IMR-90 (cell line): ENCODE measurements at regions not wholly inside any gene's neighbourhood (a gene's known extent, or its start where the extent isn't known, plus 50 kb on each side); places are given as distances from the start of the nearest gene placed in this dataset.
A peak's percentile ranks its signal among the peaks of the same experiment; 100 is the strongest.

Experiments used
- ATAC-seq: fragments of 200-7000 bp; cut with Tn5 transposase; 2 replicates; pipeline ENCODE4 v1.9.1; 2020; ENCODE audit warnings: low read depth, mild to moderate bottlenecking, moderate library complexity
- BruUV-seq: library from RNA; stranded (reverse); fragments of 400-500 nt; replicated peaks from 2 replicates; lab custom pipeline; 2021; lab: Mats Ljungman, UMichigan
- CTCF ChIA-PET: fragments of 300-600 bp; formaldehyde crosslinking; extraction: SDS; loops from one replicate; lab custom pipeline; 2021; ENCODE audit warnings: antibody characterized with exemption; lab: Yijun Ruan, JAX
- POLR2A ChIA-PET: fragments of 300-600 bp; sonication (Branson Sonifier 250); formaldehyde crosslinking; loops from one replicate; lab custom pipeline; 2022; ENCODE audit warnings: antibody characterized with exemption; ENCODE audit not compliant: unreplicated experiment; lab: Charles Lee
- DNase-seq: peaks from one replicate; pipeline ENCODE4 v3.0.0; 2013
- H2AFZ ChIP-seq: replicated peaks from 2 replicates; pipeline ENCODE3; 2013; ENCODE audit warnings: low read length, mild to moderate bottlenecking; ENCODE audit not compliant: poor library complexity
- H2AK5ac ChIP-seq: 2 replicates; pipeline ENCODE4 v1.6.1; 2013; ENCODE audit warnings: low read depth, low read length, inconsistent platforms
- H2AK9ac ChIP-seq: replicated peaks from 2 replicates; pipeline ENCODE3; 2013; ENCODE audit warnings: mild to moderate bottlenecking, low read depth, low read length, moderate library complexity; ENCODE audit not compliant: poor library complexity
- H2BK120ac ChIP-seq: 2 replicates; pipeline ENCODE4 v1.6.1; 2013; ENCODE audit warnings: low read depth, low read length, inconsistent platforms
- H2BK15ac ChIP-seq: 3 replicates; pipeline ENCODE4 v1.6.1; 2013; ENCODE audit warnings: low read depth, low read length, inconsistent platforms
- H2BK20ac ChIP-seq: 2 replicates; pipeline ENCODE4 v1.6.1; 2013; ENCODE audit warnings: low read depth, mild to moderate bottlenecking, inconsistent platforms, low read length, moderate library complexity
- H2BK5ac ChIP-seq: 2 replicates; pipeline ENCODE4 v1.6.1; 2013; ENCODE audit warnings: mild to moderate bottlenecking, low read depth, low read length, inconsistent platforms; ENCODE audit not compliant: poor library complexity, severe bottlenecking
- H3K14ac ChIP-seq: replicated peaks from 2 replicates; pipeline ENCODE4 v1.6.1; 2013; ENCODE audit warnings: low read depth, low read length, inconsistent platforms
- H3K18ac ChIP-seq: 2 replicates; pipeline ENCODE4 v1.6.1; 2013; ENCODE audit warnings: low read depth, low read length, control low read depth
- H3K23ac ChIP-seq: 2 replicates; pipeline ENCODE4 v1.6.1; 2013; ENCODE audit warnings: low read depth, low read length, inconsistent platforms
- H3K27ac ChIP-seq: 2 replicates; pipeline ENCODE4 v1.5.1; 2013; ENCODE audit warnings: mild to moderate bottlenecking, control low read depth, low read length; ENCODE audit not compliant: insufficient read depth
- H3K27me3 ChIP-seq: 2 replicates; pipeline ENCODE4 v1.6.1; 2013; ENCODE audit warnings: low read length; ENCODE audit not compliant: control insufficient read depth, insufficient read depth
- H3K36me3 ChIP-seq: 2 replicates; pipeline ENCODE4 v1.6.1; 2013; ENCODE audit warnings: low read length, mixed read lengths; ENCODE audit not compliant: control insufficient read depth, insufficient read depth
- H3K4ac ChIP-seq: 2 replicates; pipeline ENCODE4 v1.6.1; 2013; ENCODE audit warnings: low read depth, low read length, inconsistent platforms
- H3K4me1 ChIP-seq: 2 replicates; pipeline ENCODE4 v1.6.1; 2013; ENCODE audit warnings: low read length, mixed read lengths; ENCODE audit not compliant: control insufficient read depth, insufficient read depth
- H3K4me2 ChIP-seq: 2 replicates; pipeline ENCODE4 v1.6.1; 2013; ENCODE audit warnings: low read depth, mild to moderate bottlenecking, control low read depth, low read length, moderate library complexity
- H3K4me3 ChIP-seq: 2 replicates; pipeline ENCODE4 v1.5.1; 2013; ENCODE audit warnings: low read depth, mild to moderate bottlenecking, control low read depth, low read length, moderate library complexity; ENCODE audit not compliant: insufficient read depth
- H3K56ac ChIP-seq: 2 replicates; pipeline ENCODE4 v1.6.1; 2013; ENCODE audit warnings: low read length, inconsistent platforms; ENCODE audit not compliant: insufficient read depth; ENCODE audit errors: extremely low read depth
- H3K79me1 ChIP-seq, 2 experiments: 2 replicates each; pipeline ENCODE4 v1.6.1; 2013; ENCODE audit warnings: low read length in 2 of 2, inconsistent platforms in 1 of 2, low read depth in 1 of 2
- H3K9ac ChIP-seq: 2 replicates; pipeline ENCODE4 v1.6.1; 2013; ENCODE audit warnings: low read depth, low read length, control low read depth
- H3K9me1 ChIP-seq: 2 replicates; pipeline ENCODE4 v1.6.1; 2013; ENCODE audit warnings: low read length, inconsistent platforms; ENCODE audit not compliant: insufficient read depth
- H3K9me3 ChIP-seq: 2 replicates; pipeline ENCODE4 v1.6.1; 2013; ENCODE audit warnings: low read length; ENCODE audit not compliant: control insufficient read depth, insufficient read depth
- H4K20me1 ChIP-seq: 2 replicates; pipeline ENCODE4 v1.6.1; 2013; ENCODE audit warnings: low read length, inconsistent platforms; ENCODE audit not compliant: insufficient read depth
- H4K5ac ChIP-seq: 2 replicates; pipeline ENCODE4 v1.6.1; 2013; ENCODE audit warnings: mild to moderate bottlenecking, low read depth, low read length, control low read depth
- H4K8ac ChIP-seq, 2 experiments: 2 replicates each; pipeline ENCODE4 v1.6.1; 2013; ENCODE audit warnings: low read depth in 2 of 2, low read length in 2 of 2, control low read depth in 1 of 2, inconsistent platforms in 1 of 2
- H4K91ac ChIP-seq: 2 replicates; pipeline ENCODE4 v1.6.1; 2013; ENCODE audit warnings: low read depth, low read length, inconsistent platforms; ENCODE audit not compliant: insufficient read depth
- BHLHE40 ChIP-seq: fragments of 150-350 bp; IDR thresholded peaks from 2 replicates; pipeline ENCODE4 v1.6.1; 2016; ENCODE audit warnings: mild to moderate bottlenecking, low read depth, low read length
- CEBPB ChIP-seq: IDR thresholded peaks from 2 replicates; pipeline ENCODE4 v1.6.1; 2012; ENCODE audit warnings: low read depth, low read length, improper control_type of control experiment
- CHD1 ChIP-seq: IDR thresholded peaks from 2 replicates; pipeline ENCODE4 v1.6.1; 2012; ENCODE audit warnings: low read depth, low read length, improper control_type of control experiment
- ELK1 ChIP-seq: fragments of 150-350 bp; IDR thresholded peaks from 2 replicates; pipeline ENCODE4 v1.6.1; 2016; ENCODE audit warnings: low read depth, mild to moderate bottlenecking, low read length, moderate library complexity, borderline replicate concordance
- FOS ChIP-seq: fragments of 150-350 bp; IDR thresholded peaks from 2 replicates; pipeline ENCODE4 v1.6.1; 2016; ENCODE audit warnings: low read depth, low read length
- MAFK ChIP-seq: IDR thresholded peaks from 2 replicates; pipeline ENCODE4 v1.6.1; 2012; ENCODE audit warnings: low read depth, low read length, improper control_type of control experiment
- MAZ ChIP-seq: IDR thresholded peaks from 2 replicates; pipeline ENCODE4 v1.6.1; 2012; ENCODE audit warnings: low read depth, mild to moderate bottlenecking, low read length, improper control_type of control experiment, moderate library complexity, borderline replicate concordance
- MXI1 ChIP-seq: IDR thresholded peaks from 2 replicates; pipeline ENCODE4 v1.6.1; 2012; ENCODE audit warnings: low read depth, mild to moderate bottlenecking, low read length, moderate library complexity, borderline replicate concordance
- NFE2L2 ChIP-seq: fragments of 150-350 bp; IDR thresholded peaks from 2 replicates; pipeline ENCODE4 v1.6.1; 2016; ENCODE audit warnings: low read depth, mild to moderate bottlenecking, low read length
- POLR2A ChIP-seq: IDR thresholded peaks from 2 replicates; pipeline ENCODE4 v1.6.1; 2012; ENCODE audit warnings: mild to moderate bottlenecking, low read depth, low read length
- RAD21 ChIP-seq: IDR thresholded peaks from 2 replicates; pipeline ENCODE4 v1.6.1; 2012; ENCODE audit warnings: low read length, improper control_type of control experiment
- RCOR1 ChIP-seq: IDR thresholded peaks from 2 replicates; pipeline ENCODE4 v1.6.1; 2012; ENCODE audit warnings: mild to moderate bottlenecking, low read length, improper control_type of control experiment; ENCODE audit not compliant: insufficient replicate concordance
- RFX5 ChIP-seq: IDR thresholded peaks from 2 replicates; pipeline ENCODE4 v1.8.0; 2012; ENCODE audit warnings: low read depth, mild to moderate bottlenecking, low read length, moderate library complexity
- SMC3 ChIP-seq: fragments of 150-350 bp; IDR thresholded peaks from 2 replicates; pipeline ENCODE4 v1.6.1; 2016; ENCODE audit warnings: low read depth, mild to moderate bottlenecking, antibody characterized with exemption, low read length, moderate library complexity
- WGBS, 2 experiments: methylation state at CpG; one replicate each; pipeline versions ENCODE4 v1.1.5 to v1.1.7; 2013; ENCODE audit warnings: missing lambda C conversion rate in 2 of 2; ENCODE audit not compliant: insufficient read length in 1 of 2; ENCODE audit errors: extremely low coverage in 2 of 2; 5-methylcytosine and 5-hydroxymethylcytosine counted together
- dilution Hi-C: fragments of 300-500 bp; cut with HindIII; formaldehyde crosslinking; loops from one replicate; pipeline ENCODE4 v1.14.3; 2018; ENCODE audit warnings: low sequenced_read_pairs; ENCODE audit not compliant: unreplicated experiment
- in situ Hi-C: fragments of 300-500 bp; cut with MboI; formaldehyde crosslinking; loops from 3 replicates; pipeline ENCODE4 v1.14.3; 2019; ENCODE audit warnings: low sequenced_read_pairs, inconsistent platforms, mixed read lengths
- intact Hi-C: fragments of 100-400 bp; cut with micrococcal nuclease; formaldehyde crosslinking; loops from 2 replicates; pipeline ENCODE4 v1.10.0; 2022
- TF ChIP-seq, protein P1 (sequence below): conservative IDR thresholded peaks from 2 replicates; pipeline ENCODE4 v1.5.1; 2012; ENCODE audit warnings: mild to moderate bottlenecking, low read depth, low read length, improper control_type of control experiment
- TF ChIP-seq, protein P2 (sequence below): fragments of 150-350 bp; IDR thresholded peaks from 2 replicates; pipeline ENCODE4 v1.6.1; 2017; ENCODE audit warnings: mild to moderate bottlenecking, antibody characterized with exemption, low read length, low read depth

DNA sequence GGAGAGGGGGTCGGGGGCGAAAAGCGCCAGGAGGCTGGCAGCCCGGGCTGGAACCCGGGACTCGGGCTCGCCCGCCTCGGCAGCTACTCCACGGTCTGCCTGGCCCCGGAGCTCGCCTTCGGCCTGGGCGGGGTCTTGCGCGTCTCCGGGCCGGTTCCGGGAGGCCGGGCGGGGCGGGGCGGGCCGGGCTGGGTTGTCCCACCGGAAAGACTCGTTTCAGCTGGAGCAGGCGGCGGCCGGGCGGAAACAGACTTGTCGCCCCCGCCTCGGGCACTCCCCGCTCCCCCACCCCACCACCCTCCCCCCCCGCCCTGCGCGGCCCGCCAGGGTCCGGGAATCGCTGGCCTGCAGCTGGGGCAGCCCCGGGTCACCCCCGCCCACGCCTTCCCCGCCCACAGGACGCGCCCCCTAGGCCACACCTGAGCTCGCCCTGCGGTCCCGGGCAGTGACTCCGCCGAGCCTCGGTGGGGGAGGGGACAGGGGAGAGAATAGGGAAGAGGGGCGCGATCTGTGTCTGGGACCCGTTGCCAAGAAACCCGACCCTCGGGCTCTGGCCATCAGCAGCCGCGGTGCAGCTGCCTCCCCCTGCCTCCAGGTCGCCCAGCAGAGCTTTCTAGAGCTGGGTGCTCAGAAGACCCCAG is 109.4 kb downstream of the KCTD15 start:
- 6% methylated on average over 16 of the region's 60 CpGs; no CpG with 5 or more reads in 1 of the 2 experiments for WGBS, 2 experiments
- ChIA-PET POLR2A (no interaction called here), CTCF (no interaction called here)
- H3K9me1 ChIP-seq: no peaks in the 10 kb centered on the region
- H4K91ac ChIP-seq: no peak overlapping the region
- H3K4me1 ChIP-seq: no peaks in the 10 kb centered on the region
- no peak overlapping the region for H3K27ac ChIP-seq
- intact Hi-C loops (no loop called here), in situ Hi-C loops (no loop called here), dilution Hi-C loops (no loop called here)
- no peak overlapping the region for H2AK9ac ChIP-seq
- H2AFZ ChIP-seq: peak overlapping the region; percentile 8
- H2BK15ac ChIP-seq: no peak overlapping the region
- H2BK120ac ChIP-seq: no peak overlapping the region
- no peak overlapping the region for H3K14ac ChIP-seq
- DNase-seq: no peak
- no peak overlapping the region for H2BK5ac ChIP-seq
- no peak overlapping the region for H3K4ac ChIP-seq
- H3K9me3 ChIP-seq: no peaks in the 10 kb centered on the region
- H2AK5ac ChIP-seq: no peak overlapping the region
- H3K4me2 ChIP-seq: peak overlapping the region; percentile 42; the same call in 1 of the 2 replicates
- no peak overlapping the region for H3K9ac ChIP-seq
- H3K27me3 ChIP-seq: peaks cover 30% of the 10 kb centered on the region
- no peak; the same call in 1 of the 2 replicates for ATAC-seq
- H3K36me3 ChIP-seq: no peaks in the 10 kb centered on the region
- BruUV-seq: no TSS peak
- no peak overlapping the region for H3K23ac ChIP-seq
- H3K79me1 ChIP-seq: no peaks in the 10 kb centered on the region
- H3K4me3 ChIP-seq: no peak overlapping the region
- TF ChIP-seq, protein P1, sequence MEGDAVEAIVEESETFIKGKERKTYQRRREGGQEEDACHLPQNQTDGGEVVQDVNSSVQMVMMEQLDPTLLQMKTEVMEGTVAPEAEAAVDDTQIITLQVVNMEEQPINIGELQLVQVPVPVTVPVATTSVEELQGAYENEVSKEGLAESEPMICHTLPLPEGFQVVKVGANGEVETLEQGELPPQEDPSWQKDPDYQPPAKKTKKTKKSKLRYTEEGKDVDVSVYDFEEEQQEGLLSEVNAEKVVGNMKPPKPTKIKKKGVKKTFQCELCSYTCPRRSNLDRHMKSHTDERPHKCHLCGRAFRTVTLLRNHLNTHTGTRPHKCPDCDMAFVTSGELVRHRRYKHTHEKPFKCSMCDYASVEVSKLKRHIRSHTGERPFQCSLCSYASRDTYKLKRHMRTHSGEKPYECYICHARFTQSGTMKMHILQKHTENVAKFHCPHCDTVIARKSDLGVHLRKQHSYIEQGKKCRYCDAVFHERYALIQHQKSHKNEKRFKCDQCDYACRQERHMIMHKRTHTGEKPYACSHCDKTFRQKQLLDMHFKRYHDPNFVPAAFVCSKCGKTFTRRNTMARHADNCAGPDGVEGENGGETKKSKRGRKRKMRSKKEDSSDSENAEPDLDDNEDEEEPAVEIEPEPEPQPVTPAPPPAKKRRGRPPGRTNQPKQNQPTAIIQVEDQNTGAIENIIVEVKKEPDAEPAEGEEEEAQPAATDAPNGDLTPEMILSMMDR: no peak
- no peak for TF ChIP-seq BHLHE40
- no peak for TF ChIP-seq MXI1
- TF ChIP-seq NFE2L2: no peak
- TF ChIP-seq POLR2A: no peak
- TF ChIP-seq CHD1: no peak
- TF ChIP-seq RAD21: no peak
- no peak for TF ChIP-seq RCOR1
- TF ChIP-seq RFX5: no peak
- TF ChIP-seq MAFK: no peak
- TF ChIP-seq CEBPB: no peak
- TF ChIP-seq FOS: no peak
- TF ChIP-seq SMC3: no peak
- no peak for TF ChIP-seq MAZ
- TF ChIP-seq ELK1: no peak
- TF ChIP-seq, protein P2, sequence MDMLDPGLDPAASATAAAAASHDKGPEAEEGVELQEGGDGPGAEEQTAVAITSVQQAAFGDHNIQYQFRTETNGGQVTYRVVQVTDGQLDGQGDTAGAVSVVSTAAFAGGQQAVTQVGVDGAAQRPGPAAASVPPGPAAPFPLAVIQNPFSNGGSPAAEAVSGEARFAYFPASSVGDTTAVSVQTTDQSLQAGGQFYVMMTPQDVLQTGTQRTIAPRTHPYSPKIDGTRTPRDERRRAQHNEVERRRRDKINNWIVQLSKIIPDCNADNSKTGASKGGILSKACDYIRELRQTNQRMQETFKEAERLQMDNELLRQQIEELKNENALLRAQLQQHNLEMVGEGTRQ: no peak
- H3K56ac ChIP-seq: no peak overlapping the region
- no peak overlapping the region for H3K18ac ChIP-seq
- no peak overlapping the region for H4K5ac ChIP-seq
- no peaks in the 10 kb centered on the region for H4K20me1 ChIP-seq
- H2BK20ac ChIP-seq: no peak overlapping the region
- no peak overlapping the region for H4K8ac ChIP-seq
